Chondrocyte (in vitro differentiated cells): ENCODE measurements at regions not wholly inside any gene's neighbourhood (a gene's known extent, or its start where the extent isn't known, plus 50 kb on each side); places are given as distances from the start of the nearest gene placed in this dataset.

Source experiments
- DNase-seq: peaks from one replicate; pipeline ENCODE4 v3.0.0; 2021; ENCODE audit warnings: mixed read lengths, low spot score
- H3K27ac Mint-ChIP-seq: one replicate; pipeline ENCODE4 v1.8.0; 2021; ENCODE audit warnings: mild to moderate bottlenecking, moderate library complexity, mixed read lengths; ENCODE audit not compliant: unreplicated experiment
- H3K27me3 Mint-ChIP-seq: 2 replicates; pipeline ENCODE4 v1.8.0; 2021; ENCODE audit warnings: low read depth, mixed read lengths
- H3K36me3 Mint-ChIP-seq: 2 replicates; pipeline ENCODE4 v1.8.0; 2021; ENCODE audit warnings: low read depth, mixed read lengths
- H3K4me1 Mint-ChIP-seq: 2 replicates; pipeline ENCODE4 v1.8.0; 2021; ENCODE audit warnings: low read depth, mild to moderate bottlenecking, mixed read lengths
- H3K4me3 Mint-ChIP-seq: one replicate; pipeline ENCODE4 v1.8.0; 2021; ENCODE audit warnings: mild to moderate bottlenecking, moderate library complexity, mixed read lengths; ENCODE audit not compliant: unreplicated experiment
- H3K9me3 Mint-ChIP-seq: 2 replicates; pipeline ENCODE4 v1.8.0; 2021; ENCODE audit warnings: low read depth, mixed read lengths
- TF ChIP-seq, protein P1 (sequence below): fragments of 200-600 bp; sonication (generic); IDR thresholded peaks from 2 replicates; pipeline ENCODE4 v1.5.0; 2021; ENCODE audit warnings: antibody characterized with exemption, mild to moderate bottlenecking, moderate library complexity

DNA sequence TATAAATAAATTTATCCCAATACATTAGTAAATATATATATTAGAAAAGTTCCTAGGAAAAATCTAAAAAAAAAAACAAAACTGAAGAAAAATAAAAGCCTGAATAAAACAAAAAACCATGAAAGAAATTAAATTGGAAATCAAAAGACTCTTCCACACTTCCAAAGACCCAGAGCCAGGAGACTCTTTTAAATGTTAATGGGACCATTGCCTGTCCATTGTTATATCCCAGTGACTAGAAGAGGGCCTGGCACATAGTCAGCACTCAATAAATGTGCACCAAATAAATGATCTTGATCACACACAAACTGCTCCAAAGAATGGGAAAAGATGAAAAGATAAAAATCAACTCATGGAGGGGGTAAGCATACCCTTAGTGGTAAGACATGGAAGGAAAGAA is 51.3 kb upstream of the CLDN18 start:
- no peaks in the 10 kb centered on the region for H3K4me1 Mint-ChIP-seq
- no peak for DNase-seq
- TF ChIP-seq, protein P1, sequence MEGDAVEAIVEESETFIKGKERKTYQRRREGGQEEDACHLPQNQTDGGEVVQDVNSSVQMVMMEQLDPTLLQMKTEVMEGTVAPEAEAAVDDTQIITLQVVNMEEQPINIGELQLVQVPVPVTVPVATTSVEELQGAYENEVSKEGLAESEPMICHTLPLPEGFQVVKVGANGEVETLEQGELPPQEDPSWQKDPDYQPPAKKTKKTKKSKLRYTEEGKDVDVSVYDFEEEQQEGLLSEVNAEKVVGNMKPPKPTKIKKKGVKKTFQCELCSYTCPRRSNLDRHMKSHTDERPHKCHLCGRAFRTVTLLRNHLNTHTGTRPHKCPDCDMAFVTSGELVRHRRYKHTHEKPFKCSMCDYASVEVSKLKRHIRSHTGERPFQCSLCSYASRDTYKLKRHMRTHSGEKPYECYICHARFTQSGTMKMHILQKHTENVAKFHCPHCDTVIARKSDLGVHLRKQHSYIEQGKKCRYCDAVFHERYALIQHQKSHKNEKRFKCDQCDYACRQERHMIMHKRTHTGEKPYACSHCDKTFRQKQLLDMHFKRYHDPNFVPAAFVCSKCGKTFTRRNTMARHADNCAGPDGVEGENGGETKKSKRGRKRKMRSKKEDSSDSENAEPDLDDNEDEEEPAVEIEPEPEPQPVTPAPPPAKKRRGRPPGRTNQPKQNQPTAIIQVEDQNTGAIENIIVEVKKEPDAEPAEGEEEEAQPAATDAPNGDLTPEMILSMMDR = no peak
- no peak overlapping the region for H3K27ac Mint-ChIP-seq
- peaks cover 31% of the 10 kb centered on the region for H3K27me3 Mint-ChIP-seq
- peaks cover 17% of the 10 kb centered on the region for H3K9me3 Mint-ChIP-seq
- H3K36me3 Mint-ChIP-seq = peaks cover 5% of the 10 kb centered on the region
- H3K4me3 Mint-ChIP-seq = no peak overlapping the region
